AG09319 (cell line): ENCODE measurements at regions not wholly inside any gene's neighbourhood (a gene's known extent, or its start where the extent isn't known, plus 50 kb on each side); places are given as distances from the start of the nearest gene placed in this dataset.

ENCODE experiments used
- DNase-seq: peaks from one replicate; pipeline ENCODE4 v3.0.0-alpha.2; 2010; ENCODE audit warnings: low read depth; ENCODE audit errors: extremely low read depth
- CTCF ChIP-seq: IDR thresholded peaks from 2 replicates; pipeline ENCODE4 v1.5.1; 2011; ENCODE audit warnings: low read depth, mild to moderate bottlenecking, inconsistent platforms, low read length, moderate library complexity

GRCh38 chr14:95394297-95395097 is 74.8 kb upstream of the CLMN start:
- no peak for DNase-seq
- no peak for TF ChIP-seq CTCF

GRCh38 chr14:95392841-95393240 is 73.1 kb upstream of the CLMN start:
- no peak for TF ChIP-seq CTCF
- no peak for DNase-seq

- no peak for DNase-seq
- TF ChIP-seq CTCF, result no peak
Observed at GRCh38 chr14:95391331-95391730, 71.6 kb upstream of the CLMN start.

- TF ChIP-seq CTCF, result no peak
- no peak for DNase-seq
Observed at GRCh38 chr14:95389471-95390011, 69.8 kb upstream of the CLMN start.

GRCh38 chr14:95388699-95389098 is 69.0 kb upstream of the CLMN start:
- DNase-seq, result no peak
- TF ChIP-seq CTCF, result no peak

- no peak for TF ChIP-seq CTCF
- no peak for DNase-seq
Observed at GRCh38 chr14:95387826-95388445, 68.2 kb upstream of the CLMN start.

- TF ChIP-seq CTCF, result no peak
- no peak for DNase-seq
Observed at GRCh38 chr14:95386536-95387095, 66.9 kb upstream of the CLMN start.
